ENCODE measurements at regions not wholly inside any gene's neighbourhood (a gene's known extent, or its start where the extent isn't known, plus 50 kb on each side); places are given as distances from the start of the nearest gene placed in this dataset.

DNA sequence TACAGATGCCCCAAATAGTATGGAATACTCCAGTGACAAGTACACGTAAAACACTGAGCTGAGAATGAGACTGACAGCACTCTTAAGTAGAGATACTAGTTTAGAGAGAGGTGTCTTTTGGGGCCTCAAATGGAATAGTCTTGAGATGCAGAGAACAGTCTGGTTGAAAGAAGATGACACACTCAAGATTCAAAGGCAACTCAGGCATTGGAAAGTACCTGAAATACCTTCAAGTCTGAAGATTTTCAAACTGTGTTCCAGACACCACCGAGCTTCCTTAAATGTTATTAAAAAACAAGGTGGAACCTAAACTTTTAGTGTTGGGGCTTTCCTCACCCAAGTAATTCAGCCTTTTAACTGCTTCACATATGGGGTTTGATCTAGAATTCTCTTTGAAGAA lies 437.7 kb downstream of the OMA1 start:
- ChIA-PET POLR2A (no interaction called here), RAD21 (ENCODE audit: low non-redundant PET in 1 of 2, low total read pairs in 2 of 2, uncharacterized antibody in 2 of 2, unreplicated experiment in 2 of 2) (no interaction called here), CTCF (interaction anchor here (0.6 kb wide), 1 partner anchor 55 kb away, joined by 3 read pairs; no protein-coding TSS in a partner anchor)
- no peaks in the 10 kb centered on the region for H4K20me1 ChIP-seq (ENCODE audit: insufficient read depth)
- no peaks in the 10 kb centered on the region for H3K9me2 ChIP-seq (ENCODE audit: insufficient read depth)
- no peaks in the 10 kb centered on the region for H3K9me3 ChIP-seq (ENCODE audit: control insufficient read depth in 1 of 2, insufficient read depth in 1 of 2, low read depth in 1 of 2, low read length in 2 of 2)
- H3K36me3 ChIP-seq (ENCODE audit: control insufficient read depth in 1 of 2, insufficient read depth in 2 of 2, low read length in 2 of 2), result no peaks in the 10 kb centered on the region
- no TSS peak for BruUV-seq (replicated peaks)
- no peak overlapping the region for H3K4me2 ChIP-seq (ENCODE audit: low read length)
- no peaks in the 10 kb centered on the region for H3K79me2 ChIP-seq (ENCODE audit: insufficient read depth, low read length)
- H3K9ac ChIP-seq (ENCODE audit: low read length), result no peak overlapping the region
- H3K4me3 ChIP-seq (replicated peaks in 1 of 2; ENCODE audit: low read depth in 1 of 2, low read length in 2 of 2), result no peak overlapping the region
- no peak overlapping the region for H3K27ac ChIP-seq (ENCODE audit: low read depth, low read length)
- no peak for DNase-seq (ENCODE audit: low read depth, low spot score)
- H3K4me1 ChIP-seq (ENCODE audit: control insufficient read depth in 1 of 2, insufficient read depth in 2 of 2, low read length in 2 of 2), result no peaks in the 10 kb centered on the region
- TF ChIP-seq JUND (IDR thresholded peaks at IDR 0.05) (no peak), TCF7L2 (IDR thresholded peaks at IDR 0.05; ENCODE audit: borderline replicate concordance, extremely low read depth, insufficient read depth, insufficient read length) (no peak), ELF1 (IDR thresholded peaks at IDR 0.05; ENCODE audit: borderline replicate concordance, low read depth) (no peak)
- TF ChIP-seq, protein P1, sequence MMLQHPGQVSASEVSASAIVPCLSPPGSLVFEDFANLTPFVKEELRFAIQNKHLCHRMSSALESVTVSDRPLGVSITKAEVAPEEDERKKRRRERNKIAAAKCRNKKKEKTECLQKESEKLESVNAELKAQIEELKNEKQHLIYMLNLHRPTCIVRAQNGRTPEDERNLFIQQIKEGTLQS (IDR thresholded peaks at IDR 0.05), result no peak
- ATAC-seq, result no peak
- H2AFZ ChIP-seq (ENCODE audit: low read depth, low read length, poor library complexity, severe bottlenecking), result no peak overlapping the region
- intact Hi-C loops (cut with micrococcal nuclease), result no loop called here
- H3K27me3 ChIP-seq (ENCODE audit: insufficient read depth, low read length), result peaks cover 16% of the 10 kb centered on the region; the same call in 1 of the 2 replicates

DNA sequence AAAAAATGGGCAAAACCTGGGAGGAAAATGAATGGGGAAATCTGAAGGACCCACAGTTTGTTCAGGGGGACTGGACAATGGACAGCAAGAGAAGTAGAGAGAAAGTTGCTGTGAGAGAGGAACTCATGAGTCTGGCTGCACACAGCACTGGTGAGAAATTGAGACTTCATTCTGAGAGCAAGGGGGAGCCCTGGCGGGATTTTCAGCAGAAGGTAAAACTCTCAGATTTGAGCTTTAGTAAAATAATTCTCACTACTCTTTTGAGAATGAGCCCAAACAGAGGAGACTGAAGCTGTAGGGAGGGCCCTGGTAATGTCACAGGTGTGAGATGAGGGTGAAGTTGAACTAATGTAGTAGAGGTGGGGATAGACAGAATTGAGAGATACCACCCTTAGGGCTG lies 438.6 kb downstream of the OMA1 start:
- ChIA-PET POLR2A (no interaction called here), CTCF (no interaction called here), RAD21 (ENCODE audit: low non-redundant PET in 1 of 2, low total read pairs in 2 of 2, uncharacterized antibody in 2 of 2, unreplicated experiment in 2 of 2) (no interaction called here)
- Histone ChIP-seq H4K20me1 (ENCODE audit: insufficient read depth) (no peaks in the 10 kb centered on the region), H3K4me2 (ENCODE audit: low read length) (no peak overlapping the region), H2AFZ (ENCODE audit: low read depth, low read length, poor library complexity, severe bottlenecking) (no peak overlapping the region), H3K9me2 (ENCODE audit: insufficient read depth) (no peaks in the 10 kb centered on the region), H3K4me1 (ENCODE audit: control insufficient read depth in 1 of 2, insufficient read depth in 2 of 2, low read length in 2 of 2) (no peaks in the 10 kb centered on the region), H3K27ac (ENCODE audit: low read depth, low read length) (no peak overlapping the region), H3K9me3 (ENCODE audit: control insufficient read depth in 1 of 2, insufficient read depth in 1 of 2, low read depth in 1 of 2, low read length in 2 of 2) (no peaks in the 10 kb centered on the region), H3K79me2 (ENCODE audit: insufficient read depth, low read length) (no peaks in the 10 kb centered on the region), H3K4me3 (replicated peaks in 1 of 2; ENCODE audit: low read depth in 1 of 2, low read length in 2 of 2) (no peak overlapping the region), H3K36me3 (ENCODE audit: control insufficient read depth in 1 of 2, insufficient read depth in 2 of 2, low read length in 2 of 2) (no peaks in the 10 kb centered on the region), H3K27me3 (ENCODE audit: insufficient read depth, low read length) (peaks cover 16% of the 10 kb centered on the region; the same call in 1 of the 2 replicates), H3K9ac (ENCODE audit: low read length) (no peak overlapping the region)
- intact Hi-C loops (cut with micrococcal nuclease), result no loop called here
- no TSS peak for BruUV-seq (replicated peaks)
- DNase-seq (ENCODE audit: low read depth, low spot score) (no peak), ATAC-seq (no peak)
- TF ChIP-seq, protein P2, sequence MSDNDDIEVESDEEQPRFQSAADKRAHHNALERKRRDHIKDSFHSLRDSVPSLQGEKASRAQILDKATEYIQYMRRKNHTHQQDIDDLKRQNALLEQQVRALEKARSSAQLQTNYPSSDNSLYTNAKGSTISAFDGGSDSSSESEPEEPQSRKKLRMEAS (IDR thresholded peaks at IDR 0.05), result no peak
- TF ChIP-seq SRF (IDR thresholded peaks at IDR 0.05; ENCODE audit: low read depth), result no peak
- TF ChIP-seq POLR2A (IDR thresholded peaks at IDR 0.05; ENCODE audit: borderline replicate concordance, extremely low read depth, insufficient read depth, insufficient read length), result no peak
- TF ChIP-seq, protein P3, sequence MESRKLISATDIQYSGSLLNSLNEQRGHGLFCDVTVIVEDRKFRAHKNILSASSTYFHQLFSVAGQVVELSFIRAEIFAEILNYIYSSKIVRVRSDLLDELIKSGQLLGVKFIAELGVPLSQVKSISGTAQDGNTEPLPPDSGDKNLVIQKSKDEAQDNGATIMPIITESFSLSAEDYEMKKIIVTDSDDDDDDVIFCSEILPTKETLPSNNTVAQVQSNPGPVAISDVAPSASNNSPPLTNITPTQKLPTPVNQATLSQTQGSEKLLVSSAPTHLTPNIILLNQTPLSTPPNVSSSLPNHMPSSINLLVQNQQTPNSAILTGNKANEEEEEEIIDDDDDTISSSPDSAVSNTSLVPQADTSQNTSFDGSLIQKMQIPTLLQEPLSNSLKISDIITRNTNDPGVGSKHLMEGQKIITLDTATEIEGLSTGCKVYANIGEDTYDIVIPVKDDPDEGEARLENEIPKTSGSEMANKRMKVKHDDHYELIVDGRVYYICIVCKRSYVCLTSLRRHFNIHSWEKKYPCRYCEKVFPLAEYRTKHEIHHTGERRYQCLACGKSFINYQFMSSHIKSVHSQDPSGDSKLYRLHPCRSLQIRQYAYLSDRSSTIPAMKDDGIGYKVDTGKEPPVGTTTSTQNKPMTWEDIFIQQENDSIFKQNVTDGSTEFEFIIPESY (IDR thresholded peaks at IDR 0.05; ENCODE audit: extremely low read depth, insufficient replicate concordance, low read length), result no peak
- TF ChIP-seq EZH2phosphoT487 (IDR thresholded peaks at IDR 0.05; ENCODE audit: borderline replicate concordance), result no peak
- TF ChIP-seq SP1 (IDR thresholded peaks at IDR 0.05; ENCODE audit: low read depth), result no peak
- no peak for TF ChIP-seq TCF7L2 (IDR thresholded peaks at IDR 0.05; ENCODE audit: borderline replicate concordance, extremely low read depth, insufficient read depth, insufficient read length)
- no peak for TF ChIP-seq RAD21 (IDR thresholded peaks at IDR 0.05; ENCODE audit: low read depth)
- TF ChIP-seq, protein P4, sequence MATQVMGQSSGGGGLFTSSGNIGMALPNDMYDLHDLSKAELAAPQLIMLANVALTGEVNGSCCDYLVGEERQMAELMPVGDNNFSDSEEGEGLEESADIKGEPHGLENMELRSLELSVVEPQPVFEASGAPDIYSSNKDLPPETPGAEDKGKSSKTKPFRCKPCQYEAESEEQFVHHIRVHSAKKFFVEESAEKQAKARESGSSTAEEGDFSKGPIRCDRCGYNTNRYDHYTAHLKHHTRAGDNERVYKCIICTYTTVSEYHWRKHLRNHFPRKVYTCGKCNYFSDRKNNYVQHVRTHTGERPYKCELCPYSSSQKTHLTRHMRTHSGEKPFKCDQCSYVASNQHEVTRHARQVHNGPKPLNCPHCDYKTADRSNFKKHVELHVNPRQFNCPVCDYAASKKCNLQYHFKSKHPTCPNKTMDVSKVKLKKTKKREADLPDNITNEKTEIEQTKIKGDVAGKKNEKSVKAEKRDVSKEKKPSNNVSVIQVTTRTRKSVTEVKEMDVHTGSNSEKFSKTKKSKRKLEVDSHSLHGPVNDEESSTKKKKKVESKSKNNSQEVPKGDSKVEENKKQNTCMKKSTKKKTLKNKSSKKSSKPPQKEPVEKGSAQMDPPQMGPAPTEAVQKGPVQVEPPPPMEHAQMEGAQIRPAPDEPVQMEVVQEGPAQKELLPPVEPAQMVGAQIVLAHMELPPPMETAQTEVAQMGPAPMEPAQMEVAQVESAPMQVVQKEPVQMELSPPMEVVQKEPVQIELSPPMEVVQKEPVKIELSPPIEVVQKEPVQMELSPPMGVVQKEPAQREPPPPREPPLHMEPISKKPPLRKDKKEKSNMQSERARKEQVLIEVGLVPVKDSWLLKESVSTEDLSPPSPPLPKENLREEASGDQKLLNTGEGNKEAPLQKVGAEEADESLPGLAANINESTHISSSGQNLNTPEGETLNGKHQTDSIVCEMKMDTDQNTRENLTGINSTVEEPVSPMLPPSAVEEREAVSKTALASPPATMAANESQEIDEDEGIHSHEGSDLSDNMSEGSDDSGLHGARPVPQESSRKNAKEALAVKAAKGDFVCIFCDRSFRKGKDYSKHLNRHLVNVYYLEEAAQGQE (IDR thresholded peaks at IDR 0.05; ENCODE audit: low read depth), result no peak
- no peak for TF ChIP-seq ELF1 (IDR thresholded peaks at IDR 0.05; ENCODE audit: borderline replicate concordance, low read depth)
- no peak for TF ChIP-seq CEBPB (IDR thresholded peaks at IDR 0.05; ENCODE audit: low read depth)
- no peak for TF ChIP-seq YY1 (IDR thresholded peaks at IDR 0.05; ENCODE audit: extremely low read depth, insufficient replicate concordance, low read depth, low read length)
